ENCODE measurements at regions not wholly inside any gene's neighbourhood (a gene's known extent, or its start where the extent isn't known, plus 50 kb on each side); places are given as distances from the start of the nearest gene placed in this dataset.

DNA sequence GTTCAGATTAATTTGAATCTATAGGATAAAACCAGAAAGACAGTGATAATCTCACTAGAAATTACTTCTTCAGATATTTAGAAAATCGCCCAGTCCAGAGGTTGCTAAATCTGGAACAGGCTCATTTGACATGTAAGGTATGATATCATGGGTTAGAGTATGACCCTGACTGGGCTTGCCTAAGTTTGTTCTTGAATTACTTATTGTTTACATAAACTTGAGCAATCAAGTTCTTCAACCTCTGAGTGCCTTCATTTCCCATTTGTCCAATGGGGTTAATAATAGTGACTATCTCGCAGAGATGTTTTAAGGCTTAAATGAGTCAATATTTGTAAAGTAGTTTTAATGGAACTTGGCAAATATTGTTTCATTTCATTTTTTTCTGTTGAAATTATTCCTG, 1947.6 kb upstream of the IGFBP7 start:
- Histone ChIP-seq H3K27ac (replicated peaks) (no peak overlapping the region), H3K36me3 (no peaks in the 10 kb centered on the region), H3K27me3 (ENCODE audit: low read depth) (no peaks in the 10 kb centered on the region), H3K4me1 (no peaks in the 10 kb centered on the region), H3K4me3 (no peak overlapping the region), H3K9me3 (replicated peaks) (no peaks in the 10 kb centered on the region)
- TF ChIP-seq, protein P1, sequence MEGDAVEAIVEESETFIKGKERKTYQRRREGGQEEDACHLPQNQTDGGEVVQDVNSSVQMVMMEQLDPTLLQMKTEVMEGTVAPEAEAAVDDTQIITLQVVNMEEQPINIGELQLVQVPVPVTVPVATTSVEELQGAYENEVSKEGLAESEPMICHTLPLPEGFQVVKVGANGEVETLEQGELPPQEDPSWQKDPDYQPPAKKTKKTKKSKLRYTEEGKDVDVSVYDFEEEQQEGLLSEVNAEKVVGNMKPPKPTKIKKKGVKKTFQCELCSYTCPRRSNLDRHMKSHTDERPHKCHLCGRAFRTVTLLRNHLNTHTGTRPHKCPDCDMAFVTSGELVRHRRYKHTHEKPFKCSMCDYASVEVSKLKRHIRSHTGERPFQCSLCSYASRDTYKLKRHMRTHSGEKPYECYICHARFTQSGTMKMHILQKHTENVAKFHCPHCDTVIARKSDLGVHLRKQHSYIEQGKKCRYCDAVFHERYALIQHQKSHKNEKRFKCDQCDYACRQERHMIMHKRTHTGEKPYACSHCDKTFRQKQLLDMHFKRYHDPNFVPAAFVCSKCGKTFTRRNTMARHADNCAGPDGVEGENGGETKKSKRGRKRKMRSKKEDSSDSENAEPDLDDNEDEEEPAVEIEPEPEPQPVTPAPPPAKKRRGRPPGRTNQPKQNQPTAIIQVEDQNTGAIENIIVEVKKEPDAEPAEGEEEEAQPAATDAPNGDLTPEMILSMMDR (IDR thresholded peaks at IDR 0.05; ENCODE audit: borderline replicate concordance): no peak
- no peak for DNase-seq
- intact Hi-C loops (cut with micrococcal nuclease): no loop called here

DNA sequence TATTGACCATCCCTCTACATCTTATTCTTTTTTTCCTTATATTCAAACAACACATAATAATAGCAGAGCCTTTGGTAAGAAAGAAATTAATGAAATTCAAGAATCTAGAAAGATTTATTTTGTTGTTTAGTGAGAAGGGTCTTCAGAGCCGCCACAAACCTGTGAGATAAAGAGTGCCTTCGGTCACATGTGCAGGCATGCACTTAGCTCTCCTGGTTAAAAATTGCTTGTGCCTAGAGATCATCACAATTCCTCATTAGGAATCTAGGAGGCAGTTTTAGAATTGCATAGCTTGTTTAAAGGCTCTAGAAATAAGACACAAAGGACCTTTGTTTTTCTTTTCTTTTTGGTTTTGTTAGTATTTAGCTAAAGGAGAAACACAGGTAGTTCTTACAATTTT, 1948.4 kb upstream of the IGFBP7 start:
- no peaks in the 10 kb centered on the region for H3K4me1 ChIP-seq
- H3K27me3 ChIP-seq (ENCODE audit: low read depth): no peaks in the 10 kb centered on the region
- no peaks in the 10 kb centered on the region for H3K9me3 ChIP-seq (replicated peaks)
- TF ChIP-seq, protein P1 (IDR thresholded peaks at IDR 0.05; ENCODE audit: borderline replicate concordance): no peak
- no peak overlapping the region for H3K27ac ChIP-seq (replicated peaks)
- intact Hi-C loops (cut with micrococcal nuclease): no loop called here
- DNase-seq: no peak
- H3K4me3 ChIP-seq: no peak overlapping the region
- no peaks in the 10 kb centered on the region for H3K36me3 ChIP-seq

DNA sequence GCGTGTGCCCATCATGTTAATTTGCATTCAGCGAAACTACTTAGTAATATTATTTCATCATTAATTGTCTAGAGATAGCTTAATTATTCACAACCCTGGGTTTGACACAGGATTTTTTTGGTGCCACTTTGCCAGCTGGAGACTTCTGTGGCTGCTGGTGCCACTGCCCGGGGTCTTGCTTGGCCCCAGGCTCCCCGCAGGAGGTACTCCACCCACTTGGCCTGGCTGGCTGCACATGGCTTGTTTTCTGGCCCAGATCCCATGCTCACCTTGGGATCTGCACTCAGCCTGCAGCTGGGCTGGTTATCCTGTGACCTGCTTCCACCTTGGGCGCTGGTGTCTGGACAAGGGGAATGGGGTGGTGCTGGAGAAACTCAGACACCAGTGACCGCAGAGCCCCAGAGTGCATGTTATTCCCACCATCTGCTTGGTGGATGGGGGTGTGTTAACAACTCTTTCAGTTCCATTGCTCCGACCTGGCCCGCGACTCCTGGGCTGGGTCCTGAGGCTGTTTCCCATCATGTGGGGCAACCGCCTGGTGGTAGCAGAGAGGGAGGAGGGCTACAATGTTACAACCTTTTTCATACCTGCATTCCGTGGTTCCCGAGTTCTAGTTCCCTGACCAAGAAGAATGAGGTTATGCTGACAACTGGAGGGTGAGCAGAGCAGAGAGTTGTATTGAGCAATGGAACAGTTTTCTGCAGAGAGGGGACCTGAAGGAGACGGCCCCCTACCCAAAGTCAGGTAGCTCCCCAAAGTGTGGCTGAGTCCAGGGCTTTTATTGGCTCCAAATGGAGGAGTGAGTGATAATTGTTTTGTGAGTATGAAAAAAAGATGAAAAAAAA, 1950.0 kb upstream of the IGFBP7 start:
- DNase-seq: no peak
- intact Hi-C loops (cut with micrococcal nuclease): no loop called here
- H3K27me3 ChIP-seq (ENCODE audit: low read depth): no peaks in the 10 kb centered on the region
- H3K4me3 ChIP-seq: no peak overlapping the region
- H3K36me3 ChIP-seq: no peaks in the 10 kb centered on the region
- no peaks in the 10 kb centered on the region for H3K4me1 ChIP-seq
- no peaks in the 10 kb centered on the region for H3K9me3 ChIP-seq (replicated peaks)
- H3K27ac ChIP-seq (replicated peaks): no peak overlapping the region
- TF ChIP-seq, protein P1 (IDR thresholded peaks at IDR 0.05; ENCODE audit: borderline replicate concordance): no peak

DNA sequence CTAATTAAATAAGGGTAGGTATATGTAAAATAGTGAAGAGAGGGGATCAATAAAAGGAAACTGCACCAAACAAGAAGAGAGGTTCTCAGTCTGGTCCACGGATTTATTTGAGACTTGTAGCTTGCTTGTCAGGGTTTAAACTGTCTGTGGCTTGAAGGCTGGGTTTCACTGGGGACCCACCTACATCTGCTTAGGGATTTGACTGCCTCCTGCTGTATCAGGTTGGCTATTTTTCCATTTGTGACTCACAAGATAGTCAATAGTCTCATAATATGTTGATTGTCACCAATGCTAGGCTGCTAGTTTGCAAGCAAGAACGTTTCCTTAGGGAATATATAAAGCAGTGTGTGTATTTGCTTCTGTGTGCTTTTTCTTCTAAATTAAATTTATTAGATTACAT, 1950.7 kb upstream of the IGFBP7 start:
- H3K27me3 ChIP-seq (ENCODE audit: low read depth): no peaks in the 10 kb centered on the region
- no peaks in the 10 kb centered on the region for H3K36me3 ChIP-seq
- intact Hi-C loops (cut with micrococcal nuclease): no loop called here
- H3K9me3 ChIP-seq (replicated peaks): no peaks in the 10 kb centered on the region
- H3K4me3 ChIP-seq: no peak overlapping the region
- no peak overlapping the region for H3K27ac ChIP-seq (replicated peaks)
- H3K4me1 ChIP-seq: no peaks in the 10 kb centered on the region
- no peak for DNase-seq
- TF ChIP-seq, protein P1 (IDR thresholded peaks at IDR 0.05; ENCODE audit: borderline replicate concordance): no peak

DNA sequence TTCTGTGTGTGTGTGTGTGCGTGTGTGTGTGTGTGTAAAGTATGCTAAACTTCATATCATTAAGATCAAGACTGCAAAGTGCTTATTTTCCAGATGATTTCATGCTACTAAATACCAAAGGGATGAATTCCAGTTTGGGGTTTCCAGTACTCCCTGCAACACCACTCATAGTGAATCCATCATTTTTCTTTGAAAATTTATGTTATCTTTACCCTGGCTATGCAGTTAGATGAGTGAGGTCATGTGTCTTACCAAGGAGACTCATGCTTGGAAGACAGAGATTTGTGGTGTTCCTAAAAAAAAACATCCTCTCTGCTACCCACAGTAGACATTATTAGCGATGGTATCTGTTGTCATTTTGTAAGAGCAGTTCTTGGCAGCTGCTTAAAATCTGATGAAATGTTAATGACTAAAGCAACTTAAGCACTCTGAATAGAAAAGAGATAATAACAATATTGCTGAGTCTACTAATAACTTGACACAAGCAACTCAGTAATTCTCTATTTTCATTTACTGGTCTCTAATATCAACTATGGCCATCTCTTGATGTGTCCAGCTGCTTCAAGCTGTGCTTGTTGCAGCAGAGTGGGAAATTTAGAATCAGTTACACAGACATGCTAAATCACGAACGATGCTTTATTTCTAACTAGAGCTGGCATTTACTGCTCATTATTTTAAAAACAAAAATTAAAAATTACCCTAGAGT, 1953.0 kb upstream of the IGFBP7 start:
- DNase-seq: no peak
- no peaks in the 10 kb centered on the region for H3K36me3 ChIP-seq
- TF ChIP-seq, protein P1 (IDR thresholded peaks at IDR 0.05; ENCODE audit: borderline replicate concordance): no peak
- H3K27me3 ChIP-seq (ENCODE audit: low read depth): no peaks in the 10 kb centered on the region
- no peaks in the 10 kb centered on the region for H3K9me3 ChIP-seq (replicated peaks)
- H3K4me1 ChIP-seq: no peaks in the 10 kb centered on the region
- H3K27ac ChIP-seq (replicated peaks): no peak overlapping the region
- intact Hi-C loops (cut with micrococcal nuclease): no loop called here
- H3K4me3 ChIP-seq: no peak overlapping the region

Data from left ventricle myocardium inferior (tissue), 1 donor.